GM18867 (cell line): ENCODE measurements at regions not wholly inside any gene's neighbourhood (a gene's known extent, or its start where the extent isn't known, plus 50 kb on each side); places are given as distances from the start of the nearest gene placed in this dataset.
A peak's percentile ranks its signal among the peaks of the same experiment; 100 is the strongest.

ENCODE experiments used
- ATAC-seq: cut with Tn5 transposase; IDR thresholded peaks from one replicate; pipeline ENCODE4 v1.9.1; 2021; ENCODE audit warnings: mild to moderate bottlenecking, moderate library complexity; ENCODE audit not compliant: unreplicated experiment

GRCh38 chr15:35320158-35320780 lies 225.7 kb downstream of the DPH6 start:
- no peak for ATAC-seq

- no peak for ATAC-seq
Observed at GRCh38 chr15:35319354-35319753, 226.6 kb downstream of the DPH6 start.

DNA sequence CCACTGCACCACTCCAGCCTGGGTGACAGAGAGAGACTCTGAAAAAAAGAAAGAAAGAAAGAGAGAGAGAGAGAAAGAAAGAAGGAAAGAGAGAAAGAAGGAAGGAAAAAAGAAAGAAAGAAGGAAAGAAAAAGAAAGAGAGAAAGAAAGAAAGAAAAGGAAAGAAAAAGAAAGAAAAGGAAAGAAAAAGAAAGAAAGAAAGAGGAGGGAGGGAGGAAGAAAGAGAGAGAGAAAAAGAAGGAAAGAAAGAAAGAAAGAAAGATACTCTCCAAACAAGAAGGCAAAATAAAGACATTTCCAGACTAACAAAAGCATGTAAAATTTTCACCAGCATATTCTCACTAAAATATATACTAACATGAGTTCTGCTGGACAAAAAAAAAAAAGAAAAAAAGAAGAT lies 228.7 kb downstream of the DPH6 start:
- no peak for ATAC-seq

DNA sequence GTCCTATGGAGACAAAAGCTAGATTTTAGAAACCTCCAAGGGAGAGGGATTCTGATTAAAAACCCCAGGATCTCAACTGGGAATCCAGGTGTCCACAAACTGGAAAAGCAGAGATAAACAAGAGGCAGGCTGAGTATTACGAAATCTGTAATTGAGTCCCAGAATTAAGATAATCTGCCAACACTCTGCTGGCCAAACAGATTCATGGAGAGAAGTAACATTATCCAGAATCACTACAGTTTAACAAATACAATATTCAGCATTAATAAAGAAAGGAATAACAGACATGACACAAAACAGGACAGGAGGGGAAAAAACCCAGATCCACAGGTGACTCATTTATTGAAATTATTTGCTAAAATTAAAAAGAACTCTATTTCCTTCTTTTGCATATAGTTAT lies 227.2 kb upstream of the NANOGP8 start:
- no peak for ATAC-seq

DNA sequence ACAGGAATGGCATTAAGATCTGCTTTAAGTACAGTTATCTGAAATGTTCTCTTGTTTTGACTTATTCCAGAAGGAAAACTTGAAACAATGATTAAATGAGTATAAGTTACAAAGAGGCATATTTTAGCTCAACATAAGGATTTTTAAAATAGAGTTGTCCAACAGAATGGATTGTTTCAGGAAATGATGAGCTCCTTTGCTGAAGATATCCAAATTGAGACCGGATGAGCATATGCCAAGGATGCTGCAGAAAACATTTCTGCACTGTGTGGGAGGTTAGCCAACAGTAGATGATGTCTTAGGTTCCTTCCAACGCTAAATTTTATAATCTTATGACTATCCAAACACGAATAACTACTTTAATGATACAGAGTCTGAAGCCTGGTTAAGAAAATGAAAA lies 226.5 kb upstream of the NANOGP8 start:
- no peak for ATAC-seq

- ATAC-seq, result no peak
Observed at GRCh38 chr15:35309886-35310285, 224.8 kb upstream of the NANOGP8 start.

DNA sequence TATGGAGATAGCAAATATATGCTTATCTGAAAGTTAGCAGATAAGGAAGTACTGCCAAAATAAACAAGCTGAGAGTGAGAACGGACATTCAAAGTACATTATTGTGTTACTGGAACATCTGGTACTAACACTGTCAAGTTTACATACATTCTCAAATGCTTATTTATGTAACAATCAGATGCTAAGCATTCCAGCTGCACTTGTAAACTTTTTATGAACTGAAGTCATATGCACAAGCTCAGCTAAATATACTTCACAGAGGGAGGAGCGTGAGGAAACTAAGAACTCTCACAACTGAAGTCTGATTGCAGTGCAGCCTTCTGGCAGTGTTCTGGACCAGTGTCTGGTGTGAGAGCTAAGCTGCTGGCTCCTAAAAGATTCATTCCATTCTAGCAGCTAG lies 223.7 kb upstream of the NANOGP8 start:
- no peak for ATAC-seq

- ATAC-seq, result no peak
Observed at GRCh38 chr15:35307676-35308075, 222.6 kb upstream of the NANOGP8 start.

DNA sequence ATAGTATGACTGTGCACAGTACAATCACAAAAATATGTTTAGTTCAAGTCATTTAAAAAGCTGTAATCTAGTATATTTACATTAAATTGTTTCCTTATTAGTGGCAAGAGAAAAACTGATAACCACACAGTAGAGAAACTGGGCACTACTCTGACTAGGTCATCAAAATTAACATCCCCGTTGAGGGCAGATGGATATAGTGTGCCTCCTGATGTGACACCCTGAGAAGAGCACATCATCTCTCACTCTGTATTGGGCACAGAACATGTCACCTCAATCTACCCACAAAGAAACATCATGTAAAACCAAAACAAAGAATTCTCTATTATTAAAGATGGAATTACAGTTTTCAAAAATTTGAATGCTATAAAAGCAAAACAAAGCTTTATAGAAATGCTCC lies 221.9 kb upstream of the NANOGP8 start:
- ATAC-seq, result no peak

DNA sequence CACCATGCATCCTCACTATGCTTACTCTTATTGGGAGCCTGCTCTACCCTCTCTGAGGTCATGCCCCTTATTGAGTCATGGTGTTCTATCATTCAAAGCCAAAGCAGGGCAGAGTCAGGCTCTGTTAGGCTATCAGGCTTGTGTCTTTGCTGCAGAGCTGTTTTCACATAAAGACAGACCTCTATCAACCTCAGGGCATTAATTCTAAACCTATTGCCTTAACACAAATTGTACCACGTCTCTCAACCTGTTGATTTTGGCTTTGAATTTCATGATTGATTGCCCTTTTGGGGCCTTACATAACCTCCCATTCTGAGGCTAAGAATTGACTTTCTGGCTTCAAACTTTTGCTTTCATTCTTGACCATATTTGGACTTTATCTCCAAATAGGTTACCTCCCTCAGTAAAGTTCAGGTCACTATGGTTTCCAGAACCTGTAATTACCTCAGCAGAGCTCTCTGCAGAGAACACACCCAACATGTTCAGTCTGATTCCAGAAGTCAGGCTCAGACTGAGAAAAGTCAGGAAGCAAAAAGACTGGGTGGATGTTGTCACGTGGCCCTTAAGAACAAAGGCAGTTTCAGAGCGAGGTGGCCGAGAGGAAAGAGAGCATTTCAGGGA lies 221.4 kb upstream of the NANOGP8 start:
- peak; percentile 48 for ATAC-seq

GRCh38 chr15:35305946-35306345 lies 220.9 kb upstream of the NANOGP8 start:
- no peak for ATAC-seq

DNA sequence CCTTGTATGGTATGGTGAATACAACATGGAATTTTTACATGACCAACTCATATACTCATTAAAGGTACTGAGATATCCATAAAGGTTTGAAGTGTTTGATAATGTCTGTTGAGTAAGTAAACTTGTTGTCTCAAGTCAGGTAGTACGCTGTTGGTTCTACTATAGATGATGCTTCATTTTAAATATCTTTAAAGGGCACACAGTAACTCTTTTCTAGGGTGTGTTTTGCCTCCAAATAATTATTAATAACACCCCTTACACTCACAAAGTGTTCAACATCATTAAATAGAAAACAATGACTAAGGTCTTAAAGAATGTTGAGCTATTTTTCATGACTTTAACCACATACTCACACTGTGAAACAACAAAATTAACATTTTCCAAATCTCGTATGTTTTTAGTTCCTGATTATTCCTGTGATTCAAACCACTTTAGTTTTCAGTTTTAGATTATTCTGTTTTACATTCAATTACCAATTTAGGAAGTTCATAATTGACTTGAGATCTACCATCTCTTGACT lies 220.0 kb upstream of the NANOGP8 start:
- ATAC-seq, result no peak

DNA sequence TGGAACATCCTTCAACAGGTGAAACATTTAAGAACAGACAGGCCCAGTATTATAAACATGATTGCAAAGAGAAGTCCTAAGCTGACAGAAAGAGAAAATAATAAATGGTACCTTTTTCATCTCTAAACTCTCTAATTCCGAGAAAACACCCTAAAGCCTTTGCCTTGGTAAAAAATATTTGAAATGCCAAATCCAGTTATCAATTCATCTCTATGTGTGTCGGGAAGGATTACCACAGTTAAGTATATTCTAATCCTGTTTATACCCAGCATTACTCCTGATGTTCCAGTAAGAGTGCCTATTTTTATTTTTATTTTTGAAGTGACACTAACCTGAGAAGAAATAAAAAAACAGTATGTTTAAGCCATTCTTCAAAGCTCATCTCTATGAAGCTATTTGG lies 219.3 kb upstream of the NANOGP8 start:
- no peak for ATAC-seq

- ATAC-seq, result no peak
Observed at GRCh38 chr15:35302334-35302733, 217.2 kb upstream of the NANOGP8 start.

DNA sequence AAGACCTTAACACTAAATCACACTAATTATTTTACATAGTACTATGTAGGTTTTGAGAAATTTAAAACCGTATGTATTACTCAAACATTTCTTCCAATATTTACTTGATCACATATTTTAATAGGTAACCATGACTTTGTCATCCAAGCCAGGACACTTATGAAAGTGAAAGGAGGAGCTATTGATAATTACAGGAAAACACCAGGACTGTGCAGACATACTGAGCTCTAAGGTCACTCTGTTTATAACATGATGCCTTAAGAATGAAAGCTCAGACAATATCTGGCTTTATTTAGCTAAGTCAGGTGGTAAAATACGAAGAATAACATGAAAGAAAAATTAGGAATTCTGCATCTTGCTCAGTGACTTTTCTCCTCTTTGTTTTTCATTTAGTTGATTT lies 216.0 kb upstream of the NANOGP8 start:
- ATAC-seq, result no peak

DNA sequence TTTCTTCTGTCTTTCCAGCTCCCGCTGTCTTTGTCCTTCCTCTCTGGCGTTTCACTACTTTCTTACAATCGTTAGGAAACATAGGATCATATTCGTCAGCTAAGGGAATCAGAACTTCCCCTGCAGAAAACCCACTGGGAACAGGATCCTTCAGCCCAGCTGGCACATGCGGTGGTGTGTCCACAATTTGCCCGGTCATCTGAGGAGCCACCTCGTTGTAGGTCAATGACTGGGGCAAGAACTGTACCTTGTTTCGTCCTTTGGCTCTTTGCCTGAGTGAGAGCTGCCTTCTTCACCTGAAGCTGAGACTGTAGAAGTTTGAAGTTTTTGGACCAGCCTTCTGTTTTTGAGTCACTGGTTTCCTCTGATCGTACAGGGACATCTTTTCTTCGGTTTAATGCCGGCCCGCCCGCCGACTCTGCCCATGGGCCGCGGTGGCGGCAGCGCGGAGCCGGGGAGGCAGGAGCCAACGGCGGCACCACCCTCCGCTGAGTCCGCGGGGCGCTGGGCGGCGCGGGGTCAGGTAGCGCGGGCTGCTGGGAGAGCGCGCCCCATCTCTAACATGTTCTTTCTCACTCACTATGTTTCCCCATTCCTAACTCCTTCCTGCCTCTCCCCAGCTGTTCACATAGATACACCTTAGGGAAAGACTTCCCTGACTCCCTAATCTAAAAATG lies 214.1 kb upstream of the NANOGP8 start:
- ATAC-seq, result no peak

GRCh38 chr15:35298509-35298908 lies 213.4 kb upstream of the NANOGP8 start:
- ATAC-seq, result no peak

DNA sequence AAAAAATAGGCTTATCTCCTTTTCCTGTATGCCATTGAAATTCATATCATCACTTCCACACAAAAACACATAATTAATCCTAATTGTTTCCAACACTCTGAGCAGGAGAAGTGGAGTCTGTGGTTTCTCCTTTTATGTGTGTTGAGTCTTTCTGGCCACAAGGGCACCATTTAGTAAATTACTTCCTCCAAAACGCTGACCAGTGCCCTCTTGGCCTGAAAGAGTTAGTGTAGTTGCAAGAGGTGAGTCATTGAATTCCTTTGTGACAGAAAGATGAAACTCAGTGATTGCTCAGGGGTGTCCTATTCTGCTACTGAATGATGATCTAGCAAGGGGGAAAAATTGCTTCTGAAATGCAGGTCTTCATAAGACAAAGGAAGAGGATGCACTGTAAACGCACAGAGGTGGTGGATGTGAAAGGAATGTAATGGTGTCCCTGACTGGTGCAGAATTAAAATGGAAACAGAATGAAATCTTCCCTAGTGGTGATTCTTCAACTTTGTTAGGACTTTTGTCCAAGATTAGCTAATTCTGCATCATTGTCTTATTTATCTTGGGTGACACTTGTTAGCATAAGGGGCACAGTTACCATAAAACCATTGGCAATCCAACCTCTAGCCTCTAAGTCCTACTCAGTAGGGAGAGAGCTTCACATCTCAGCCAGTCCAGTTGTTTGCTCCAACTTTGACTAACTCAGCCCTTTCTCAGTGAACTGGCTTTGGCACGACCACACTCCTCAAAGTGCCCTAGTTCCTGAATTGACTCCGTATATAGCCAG lies 208.4 kb upstream of the NANOGP8 start:
- ATAC-seq, result no peak

DNA sequence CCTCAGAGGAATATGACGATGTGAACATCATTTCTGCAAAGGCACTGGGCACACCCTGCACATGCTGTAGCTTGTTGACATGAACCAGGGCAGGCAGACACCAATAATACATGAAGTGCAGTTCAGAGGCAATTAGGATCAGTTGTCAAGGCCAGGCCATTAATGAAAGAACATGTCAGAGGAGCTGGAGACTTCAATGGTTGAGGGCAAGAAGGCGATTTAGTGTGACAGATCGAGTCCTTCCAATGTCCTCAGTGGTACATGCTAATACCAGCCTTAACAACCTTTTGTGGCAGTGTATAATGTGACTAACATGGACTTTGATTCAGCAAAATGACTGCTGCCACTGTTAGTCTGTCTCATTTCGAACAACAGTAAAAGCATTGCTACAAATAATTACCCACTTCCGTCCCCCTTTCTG lies 205.2 kb upstream of the NANOGP8 start:
- no peak for ATAC-seq

GRCh38 chr15:35289024-35289617 lies 204.0 kb upstream of the NANOGP8 start:
- ATAC-seq, result peak; percentile 67

DNA sequence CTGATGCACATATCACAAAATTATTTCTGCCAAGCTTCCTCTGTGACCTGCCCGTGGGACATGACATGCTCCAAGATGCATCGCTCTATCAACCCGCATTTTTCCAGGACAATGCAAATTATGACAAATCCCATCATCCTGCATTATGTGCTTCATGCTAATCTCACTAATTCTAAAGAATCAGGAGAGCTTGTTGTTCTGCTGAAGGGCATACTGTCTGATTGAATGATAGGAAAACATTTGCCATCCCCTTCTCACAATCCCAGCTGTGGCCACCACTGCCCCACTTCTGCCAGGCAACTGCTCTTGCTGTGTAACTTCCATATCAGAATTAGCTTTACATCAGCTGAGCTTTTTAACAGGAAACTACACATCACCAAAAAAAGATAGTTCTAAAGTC lies 203.5 kb upstream of the NANOGP8 start:
- ATAC-seq, result no peak
